ENCODE measurements at regions not wholly inside any gene's neighbourhood (a gene's known extent, or its start where the extent isn't known, plus 50 kb on each side); places are given as distances from the start of the nearest gene placed in this dataset.
"Not testable (repeated sequence)": the region's sequence is repeated elsewhere in the genome, so short reads cannot be mapped to it uniquely, and the experiment has no call there.

DNA sequence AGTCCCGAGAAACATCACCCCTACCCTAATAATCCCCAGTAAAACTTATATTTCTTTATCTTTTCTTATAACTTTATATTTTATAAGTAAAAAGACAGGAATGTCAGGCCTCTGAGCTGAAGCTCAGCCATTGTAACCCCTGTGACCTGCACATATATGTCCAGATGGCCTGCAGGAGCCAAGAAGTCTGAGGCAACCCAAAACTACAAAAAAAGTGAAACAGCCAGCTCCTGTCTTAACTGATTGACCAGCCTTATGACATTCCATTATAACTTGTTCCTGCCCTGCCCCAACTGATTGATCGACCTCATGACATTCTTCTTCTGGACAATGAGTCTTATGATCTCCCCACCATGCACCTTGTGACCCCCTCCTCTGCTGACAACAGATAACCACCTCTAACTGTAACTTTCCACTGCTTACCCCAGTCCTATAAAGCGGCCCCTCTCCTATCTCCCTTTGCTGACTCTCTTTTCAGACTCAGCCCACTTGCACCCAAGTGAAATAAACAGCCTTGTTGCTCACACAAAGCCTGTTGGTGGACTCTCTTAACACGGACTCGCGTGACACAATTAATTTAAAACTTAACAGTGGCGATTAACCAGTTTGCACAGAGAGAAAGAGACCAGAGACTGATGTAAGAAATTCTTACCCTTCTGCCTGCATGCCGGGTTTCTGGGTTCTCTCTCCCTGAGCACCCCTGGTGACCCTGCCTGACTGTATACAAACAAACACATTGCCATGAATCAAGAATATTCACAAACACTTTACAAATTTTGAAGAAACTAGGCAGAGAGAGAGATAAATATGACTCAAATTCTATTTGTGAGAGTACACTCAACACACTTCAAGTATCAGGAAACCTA is 1109.2 kb upstream of the TMEM132C start:
- not testable (repeated sequence) for H3K27me3 ChIP-seq, H3K4me1 ChIP-seq

DNA sequence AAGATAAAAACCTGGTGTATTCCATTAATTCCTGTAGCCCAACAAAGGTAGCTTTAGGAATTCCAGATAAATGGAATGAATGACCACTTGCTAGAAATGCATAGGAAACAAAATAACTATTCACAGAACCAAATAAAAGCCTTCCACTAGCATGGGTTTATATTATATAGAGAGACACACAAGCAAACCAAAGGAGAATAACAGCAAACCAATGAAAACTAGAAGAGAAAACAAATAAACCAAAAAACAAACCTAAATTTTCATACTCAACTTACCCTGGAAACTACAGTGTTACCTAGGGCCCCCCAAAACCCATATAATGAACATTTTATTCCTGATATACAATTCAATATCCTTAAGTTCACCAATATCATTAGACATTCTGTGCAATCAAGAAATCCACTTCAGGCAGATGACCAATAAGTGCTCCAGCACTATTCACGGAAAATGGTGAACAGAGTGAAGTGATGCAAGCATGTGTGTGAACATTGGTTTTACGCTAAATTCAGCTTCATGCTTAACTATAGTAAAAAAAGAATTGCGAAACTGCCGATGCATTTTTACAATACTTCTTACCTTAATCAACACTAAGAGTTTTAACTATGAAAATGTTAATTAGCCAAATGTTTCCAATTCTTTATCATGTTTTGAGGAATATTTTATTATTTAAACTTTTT is 1108.4 kb upstream of the TMEM132C start:
- no peak overlapping the region for H3K27ac ChIP-seq
- H3K4me1 ChIP-seq = no peaks in the 10 kb centered on the region
- H3K27me3 ChIP-seq = no peaks in the 10 kb centered on the region; the same call in 1 of the 2 replicates
- no peaks in the 10 kb centered on the region for H3K36me3 ChIP-seq
- no peak overlapping the region for H3K4me3 ChIP-seq
- DNase-seq = no peak
- no peaks in the 10 kb centered on the region for H3K9me3 ChIP-seq (replicated peaks)

More for the DNA sequence above, 1109.2 kb upstream of the TMEM132C start:
- not testable (repeated sequence) for H3K4me3 ChIP-seq; DNase-seq; H3K36me3 ChIP-seq; H3K27ac ChIP-seq; H3K9me3 ChIP-seq (replicated peaks)

DNA sequence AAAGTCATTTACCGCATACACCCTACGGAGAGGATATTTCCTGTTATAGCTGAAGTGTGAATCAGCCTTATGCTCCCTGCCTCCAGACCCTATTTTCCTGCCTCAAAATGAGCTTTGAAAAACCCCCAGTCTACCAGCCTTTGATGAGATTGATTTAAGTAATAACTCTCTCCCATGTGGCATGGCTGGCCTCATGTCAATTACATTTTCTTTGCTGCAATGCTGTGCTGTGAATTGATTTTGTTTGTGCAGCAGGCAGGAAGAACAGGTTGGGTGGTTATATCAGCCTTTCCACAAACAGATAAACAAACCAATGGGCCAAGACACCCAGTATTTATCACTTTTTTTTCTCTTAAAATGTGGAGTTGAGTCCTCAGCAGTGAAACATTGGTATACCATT is 1105.5 kb upstream of the TMEM132C start:
- Histone ChIP-seq H3K27ac (no peak overlapping the region), H3K4me3 (no peak overlapping the region), H3K27me3 (no peaks in the 10 kb centered on the region; the same call in 1 of the 2 replicates), H3K36me3 (no peaks in the 10 kb centered on the region), H3K4me1 (no peaks in the 10 kb centered on the region), H3K9me3 (replicated peaks) (no peaks in the 10 kb centered on the region)
- no peak for DNase-seq

DNA sequence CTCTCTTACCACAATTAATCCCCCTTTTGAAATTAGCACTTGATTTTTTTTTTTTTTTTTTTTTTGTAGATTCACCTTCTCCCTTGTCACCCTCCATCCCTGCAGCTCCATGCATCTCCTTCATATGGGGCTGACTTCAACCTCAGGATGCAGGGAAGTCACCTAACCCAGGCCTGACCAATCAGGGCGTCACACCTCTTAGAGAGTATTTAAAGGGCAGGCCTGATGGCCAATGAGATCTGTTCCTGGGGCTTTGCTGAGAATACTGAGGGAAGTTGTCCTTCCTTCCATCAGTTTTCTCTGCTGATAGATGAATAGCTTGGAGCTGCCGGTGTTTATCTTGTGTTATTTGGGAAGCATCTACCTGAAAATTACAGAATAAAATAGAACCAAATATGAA is 1104.7 kb upstream of the TMEM132C start:
- Histone ChIP-seq H3K27ac (no peak overlapping the region), H3K4me3 (no peak overlapping the region), H3K9me3 (replicated peaks) (no peaks in the 10 kb centered on the region), H3K27me3 (no peaks in the 10 kb centered on the region; the same call in 1 of the 2 replicates), H3K4me1 (no peaks in the 10 kb centered on the region), H3K36me3 (no peaks in the 10 kb centered on the region)
- DNase-seq = no peak

DNA sequence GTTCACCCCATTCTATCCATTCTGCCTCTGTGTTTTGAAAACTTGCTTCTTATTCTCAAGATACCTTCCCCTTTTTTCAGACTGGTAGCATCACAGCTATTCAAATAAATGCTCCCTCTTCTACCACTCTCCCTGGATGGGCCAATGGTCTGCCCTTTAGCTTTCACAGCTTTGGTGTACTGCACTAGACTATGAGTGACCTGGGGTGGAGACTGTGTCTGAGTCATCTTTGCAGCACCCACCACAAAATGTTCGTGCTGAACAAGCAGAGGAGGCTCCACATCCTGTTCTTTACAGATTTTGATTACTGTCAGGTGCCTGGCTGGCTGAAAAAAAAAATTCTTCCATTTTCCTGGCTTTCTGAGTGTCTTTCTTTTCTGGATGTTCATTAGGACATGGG is 1104.1 kb upstream of the TMEM132C start:
- no peaks in the 10 kb centered on the region for H3K36me3 ChIP-seq
- no peaks in the 10 kb centered on the region; the same call in 1 of the 2 replicates for H3K27me3 ChIP-seq
- no peaks in the 10 kb centered on the region for H3K9me3 ChIP-seq (replicated peaks)
- no peak for DNase-seq
- H3K27ac ChIP-seq = no peak overlapping the region
- no peaks in the 10 kb centered on the region for H3K4me1 ChIP-seq
- no peak overlapping the region for H3K4me3 ChIP-seq

DNA sequence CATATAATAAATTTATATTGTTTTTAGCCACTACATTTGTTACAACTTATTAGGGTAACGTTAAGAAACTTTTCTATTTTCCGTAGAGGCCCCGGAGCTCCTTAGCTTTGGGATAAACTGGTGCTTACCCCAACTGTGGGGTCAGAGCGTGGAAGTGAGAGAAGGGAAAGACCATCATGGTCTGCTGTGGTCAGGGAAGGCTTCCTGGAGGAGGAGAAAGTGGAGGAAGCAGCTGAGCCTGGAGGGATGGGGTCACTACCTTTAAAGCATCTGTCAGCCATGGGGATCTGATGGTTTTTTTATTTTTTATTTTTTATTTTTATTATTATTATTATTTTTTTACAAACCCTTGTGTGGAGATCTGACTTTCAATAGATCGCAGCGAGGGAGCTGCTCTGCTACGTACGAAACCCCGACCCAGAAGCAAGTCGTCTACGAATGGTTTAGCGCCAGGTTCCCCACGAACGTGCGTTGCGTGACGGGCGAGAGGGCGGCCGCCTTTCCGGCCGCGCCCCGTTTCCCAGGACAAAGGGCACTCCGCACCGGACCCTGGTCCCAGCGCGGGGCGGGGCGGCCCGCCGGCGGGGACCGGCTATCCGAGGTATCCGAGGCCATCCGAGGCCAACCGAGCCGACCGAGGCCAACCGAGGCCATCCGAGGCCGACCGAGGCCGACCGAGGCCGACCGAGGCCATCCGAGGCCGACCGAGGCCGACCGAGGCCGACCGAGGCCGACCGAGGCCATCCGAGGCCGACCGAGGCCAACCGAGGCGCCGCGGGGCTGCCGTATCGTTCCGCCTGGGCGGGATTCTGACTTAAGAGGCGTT is 1101.2 kb upstream of the TMEM132C start:
- H3K9me3 ChIP-seq (replicated peaks) = no peaks in the 10 kb centered on the region
- H3K4me3 ChIP-seq = peak overlapping the region; percentile 34; the same call in 1 of the 2 replicates
- no peaks in the 10 kb centered on the region for H3K4me1 ChIP-seq
- no peak overlapping the region for H3K27ac ChIP-seq
- no peaks in the 10 kb centered on the region for H3K27me3 ChIP-seq
- no peaks in the 10 kb centered on the region for H3K36me3 ChIP-seq
- DNase-seq = peak; percentile 32 to 39

DNA sequence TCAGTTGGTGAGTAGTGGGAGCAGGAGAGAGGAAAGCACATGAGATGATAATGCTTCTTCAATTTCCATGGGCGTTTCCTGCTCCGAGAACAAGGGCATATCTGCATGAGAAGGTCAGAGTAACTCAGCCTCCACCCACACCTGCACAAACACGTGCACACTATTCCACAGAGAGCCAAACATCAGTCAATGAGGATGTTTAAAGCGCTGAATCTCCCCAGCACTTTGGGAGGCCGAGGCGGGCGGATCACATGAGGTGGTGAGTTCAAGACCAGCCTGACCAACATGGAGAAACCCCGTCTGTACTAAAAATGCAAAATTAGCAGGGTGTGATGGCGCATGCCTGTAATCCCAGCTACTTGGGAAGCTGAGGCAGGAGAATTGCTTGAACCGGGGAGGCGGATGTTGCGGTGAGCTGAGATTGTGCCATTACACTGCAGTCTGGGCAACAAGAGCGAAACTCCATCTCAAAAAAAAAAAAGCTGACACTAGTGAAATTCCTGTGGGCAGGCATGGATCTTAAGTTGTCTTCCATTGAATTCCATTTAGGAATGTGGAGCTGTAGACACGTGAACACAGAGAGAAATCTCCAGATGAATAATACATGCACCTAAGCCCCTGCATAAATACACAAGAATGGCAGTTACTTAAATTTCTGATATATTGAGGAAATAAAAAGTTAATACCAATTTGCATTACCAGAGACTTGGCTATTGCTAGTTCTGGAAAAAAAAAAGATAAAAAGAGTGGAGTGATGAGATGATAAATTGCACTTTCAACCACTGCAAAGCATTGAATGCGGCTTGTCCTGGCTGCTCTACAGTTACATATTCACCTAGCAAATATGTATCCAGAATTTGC is 1097.4 kb upstream of the TMEM132C start:
- no peak for DNase-seq
- Histone ChIP-seq H3K4me1 (no peaks in the 10 kb centered on the region), H3K27me3 (no peaks in the 10 kb centered on the region), H3K9me3 (replicated peaks) (no peaks in the 10 kb centered on the region), H3K4me3 (no peak overlapping the region), H3K27ac (no peak overlapping the region), H3K36me3 (no peaks in the 10 kb centered on the region)

DNA sequence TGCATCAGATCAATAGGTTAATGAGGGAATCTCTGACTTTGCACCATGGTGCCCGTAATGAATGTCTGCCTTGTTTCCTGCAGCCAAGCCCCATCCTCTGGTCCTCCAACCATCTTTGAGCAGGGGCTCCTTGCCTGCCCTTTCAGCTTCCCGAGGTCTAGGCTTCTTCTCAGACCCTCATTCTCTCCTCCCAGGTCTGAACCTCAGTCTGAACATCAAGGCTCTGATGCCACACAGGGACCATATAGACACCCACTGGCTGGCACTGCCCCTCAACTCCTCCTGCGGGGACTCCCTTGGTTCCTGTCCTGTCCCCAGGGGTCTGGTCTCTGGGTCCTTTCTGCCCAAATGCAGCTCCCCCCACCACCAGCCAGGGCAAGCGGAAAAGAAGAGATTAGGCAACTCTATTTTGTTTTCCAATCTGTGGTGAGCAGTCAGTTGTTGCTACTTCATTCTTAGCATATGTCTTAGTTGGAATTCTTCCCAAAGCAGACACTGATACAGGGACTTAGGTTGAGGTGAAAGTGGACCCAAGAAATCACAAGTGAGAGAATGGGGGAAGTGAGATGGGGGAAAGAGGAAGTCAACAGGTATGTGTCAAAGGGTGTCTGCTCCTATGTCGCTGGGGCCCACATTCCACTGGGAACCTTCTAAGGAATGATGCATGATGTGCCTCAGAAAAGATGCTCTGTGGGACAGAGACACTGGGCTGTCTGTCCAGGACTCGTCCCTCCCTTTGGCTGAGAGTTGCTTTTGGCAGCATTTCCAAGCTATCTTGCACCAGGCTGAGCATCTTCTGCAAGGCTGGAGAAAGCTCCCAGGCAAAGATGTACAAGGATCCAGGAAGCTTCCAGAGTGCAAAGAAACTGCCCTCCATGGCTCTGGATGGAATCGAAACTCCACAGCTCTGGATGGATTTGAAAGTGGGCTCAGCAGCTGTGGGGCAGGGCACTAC is 1096.5 kb upstream of the TMEM132C start:
- Histone ChIP-seq H3K4me3 (no peak overlapping the region), H3K27me3 (no peaks in the 10 kb centered on the region), H3K27ac (no peak overlapping the region), H3K36me3 (no peaks in the 10 kb centered on the region), H3K4me1 (no peaks in the 10 kb centered on the region), H3K9me3 (replicated peaks) (no peaks in the 10 kb centered on the region)
- no peak for DNase-seq

DNA sequence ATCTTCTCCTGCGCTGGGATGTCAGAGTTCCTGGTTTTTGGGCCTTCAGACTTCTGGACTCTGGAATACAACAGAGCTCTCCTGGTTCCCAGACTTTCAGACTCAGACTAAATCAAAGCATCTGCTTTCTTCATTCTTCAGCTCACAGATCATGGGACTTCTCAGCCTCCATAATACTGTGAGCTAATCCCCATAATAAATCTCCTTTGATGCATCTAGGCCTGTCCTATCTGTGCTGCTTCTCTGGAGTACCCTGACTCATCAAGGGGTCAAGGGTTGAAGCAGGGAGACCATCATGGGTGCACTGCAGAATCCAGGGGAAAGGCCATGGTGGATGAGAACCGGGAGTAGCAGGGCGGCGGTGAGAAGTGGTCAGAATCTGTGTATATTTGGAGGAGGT is 1094.1 kb upstream of the TMEM132C start:
- H3K36me3 ChIP-seq = no peaks in the 10 kb centered on the region
- H3K4me1 ChIP-seq = no peaks in the 10 kb centered on the region
- no peak overlapping the region for H3K4me3 ChIP-seq
- no peaks in the 10 kb centered on the region for H3K9me3 ChIP-seq (replicated peaks)
- no peak for DNase-seq
- H3K27me3 ChIP-seq = no peaks in the 10 kb centered on the region
- H3K27ac ChIP-seq = no peak overlapping the region

DNA sequence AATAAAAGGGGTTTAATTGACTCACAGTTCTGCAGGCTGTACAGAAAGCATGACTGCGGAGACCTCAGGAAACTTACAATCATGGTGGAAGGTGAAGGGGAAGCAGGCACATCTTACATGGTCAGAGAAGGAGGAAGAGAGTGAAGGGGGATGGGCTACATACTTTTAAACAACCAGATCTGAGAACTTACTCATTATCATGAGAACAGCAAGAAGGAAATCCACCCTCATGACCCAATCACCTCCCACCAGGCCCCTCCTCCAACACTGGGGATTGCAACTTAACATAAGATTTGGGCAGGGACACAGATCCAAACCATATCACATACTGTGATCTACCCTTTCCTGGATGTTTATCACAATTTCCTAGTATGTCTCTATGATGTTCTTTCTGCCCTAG is 1093.0 kb upstream of the TMEM132C start:
- H3K27me3 ChIP-seq; H3K4me3 ChIP-seq; H3K36me3 ChIP-seq; H3K9me3 ChIP-seq (replicated peaks); H3K4me1 ChIP-seq; DNase-seq; H3K27ac ChIP-seq: not testable (repeated sequence)

DNA sequence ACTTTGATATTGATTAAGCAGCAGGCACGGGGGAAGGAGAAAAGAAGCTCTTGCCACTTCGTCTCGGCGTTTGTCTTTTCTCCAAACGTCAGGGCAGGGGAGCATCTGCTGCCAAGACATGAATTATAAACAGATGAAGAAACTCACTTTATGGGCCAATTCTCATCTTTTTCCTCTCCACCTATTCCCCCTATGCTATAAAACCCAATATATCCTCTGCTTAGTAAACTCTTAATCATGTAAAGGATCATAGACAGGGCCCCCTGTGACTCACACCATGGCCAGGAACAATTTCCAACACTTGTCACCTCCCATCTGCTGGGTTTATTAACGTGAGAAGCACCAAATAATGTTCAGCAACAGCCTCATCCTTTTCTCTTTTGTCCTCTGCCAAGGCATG is 1092.1 kb upstream of the TMEM132C start:
- Histone ChIP-seq H3K36me3 (no peaks in the 10 kb centered on the region), H3K4me3 (no peak overlapping the region), H3K4me1 (no peaks in the 10 kb centered on the region), H3K27me3 (no peaks in the 10 kb centered on the region), H3K9me3 (replicated peaks) (no peaks in the 10 kb centered on the region), H3K27ac (no peak overlapping the region)
- no peak for DNase-seq

DNA sequence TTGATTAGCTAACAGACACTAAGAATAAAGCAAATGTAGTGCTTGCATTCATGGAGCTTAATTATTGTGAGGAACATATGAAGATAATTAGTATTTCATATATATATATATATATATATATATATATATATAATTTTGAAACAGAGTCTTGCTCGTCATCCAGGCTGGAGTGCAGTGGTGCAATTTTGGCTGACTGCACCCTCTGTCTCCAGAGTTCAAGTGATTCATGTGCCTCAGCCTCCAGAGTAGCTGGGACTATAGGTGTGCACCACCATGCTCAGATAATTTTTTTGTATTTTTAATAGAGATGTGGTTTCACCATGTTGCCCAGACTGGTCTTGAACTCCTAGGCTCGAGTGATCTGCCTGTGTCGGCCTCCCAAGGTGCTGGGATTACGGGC is 1091.6 kb upstream of the TMEM132C start:
- Histone ChIP-seq H3K36me3 (no peaks in the 10 kb centered on the region), H3K4me1 (no peaks in the 10 kb centered on the region), H3K4me3 (no peak overlapping the region), H3K27ac (no peak overlapping the region), H3K9me3 (replicated peaks) (no peaks in the 10 kb centered on the region), H3K27me3 (no peaks in the 10 kb centered on the region)
- DNase-seq = no peak

DNA sequence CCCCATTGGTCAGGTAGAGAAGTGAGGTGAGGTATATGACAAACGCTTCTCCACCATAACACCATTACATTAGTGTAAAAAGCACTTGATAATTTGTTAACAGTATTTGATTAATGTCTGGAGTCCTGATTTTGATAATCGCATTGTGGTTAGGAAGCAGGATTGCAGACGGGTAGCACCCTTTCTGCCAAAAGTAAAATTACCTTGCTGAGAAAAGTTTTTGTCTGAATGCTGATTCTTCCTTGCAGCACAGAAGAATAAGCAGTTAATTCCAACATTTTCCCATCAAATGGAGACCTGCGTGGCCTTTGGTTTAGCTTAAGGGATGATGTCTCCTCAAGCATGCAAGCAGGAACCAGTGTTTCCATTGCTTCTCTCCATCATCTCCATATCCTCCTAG is 1090.2 kb upstream of the TMEM132C start:
- no peaks in the 10 kb centered on the region for H3K36me3 ChIP-seq
- no peak for DNase-seq
- no peaks in the 10 kb centered on the region for H3K27me3 ChIP-seq
- no peaks in the 10 kb centered on the region for H3K4me1 ChIP-seq
- no peak overlapping the region for H3K27ac ChIP-seq
- H3K4me3 ChIP-seq = no peak overlapping the region
- no peaks in the 10 kb centered on the region for H3K9me3 ChIP-seq (replicated peaks)

Measured in SJCRH30 (cell line).